ENCODE measurements at regions not wholly inside any gene's neighbourhood (a gene's known extent, or its start where the extent isn't known, plus 50 kb on each side); places are given as distances from the start of the nearest gene placed in this dataset.
A peak's percentile ranks its signal among the peaks of the same experiment; 100 is the strongest.

DNA sequence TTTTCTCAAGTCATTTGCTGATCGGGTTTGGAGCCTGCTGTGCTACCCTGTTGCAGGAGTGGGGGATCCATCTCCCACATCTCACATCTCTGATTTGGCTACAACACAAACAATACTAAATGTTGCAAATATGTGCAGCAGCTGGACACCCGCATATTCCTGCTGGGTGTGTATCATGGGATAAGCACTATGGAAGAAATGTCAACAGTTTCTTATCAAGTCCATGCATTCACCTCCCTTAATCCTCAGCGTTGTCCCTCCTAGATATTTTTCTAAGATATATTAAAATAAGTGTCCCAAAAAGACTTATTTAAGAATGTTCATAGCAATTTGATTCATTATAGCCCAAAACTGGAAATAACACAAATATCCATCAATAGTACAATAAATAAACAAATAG is 303.7 kb downstream of the TRIB2 start (continued):
- TF ChIP-seq, protein P1, sequence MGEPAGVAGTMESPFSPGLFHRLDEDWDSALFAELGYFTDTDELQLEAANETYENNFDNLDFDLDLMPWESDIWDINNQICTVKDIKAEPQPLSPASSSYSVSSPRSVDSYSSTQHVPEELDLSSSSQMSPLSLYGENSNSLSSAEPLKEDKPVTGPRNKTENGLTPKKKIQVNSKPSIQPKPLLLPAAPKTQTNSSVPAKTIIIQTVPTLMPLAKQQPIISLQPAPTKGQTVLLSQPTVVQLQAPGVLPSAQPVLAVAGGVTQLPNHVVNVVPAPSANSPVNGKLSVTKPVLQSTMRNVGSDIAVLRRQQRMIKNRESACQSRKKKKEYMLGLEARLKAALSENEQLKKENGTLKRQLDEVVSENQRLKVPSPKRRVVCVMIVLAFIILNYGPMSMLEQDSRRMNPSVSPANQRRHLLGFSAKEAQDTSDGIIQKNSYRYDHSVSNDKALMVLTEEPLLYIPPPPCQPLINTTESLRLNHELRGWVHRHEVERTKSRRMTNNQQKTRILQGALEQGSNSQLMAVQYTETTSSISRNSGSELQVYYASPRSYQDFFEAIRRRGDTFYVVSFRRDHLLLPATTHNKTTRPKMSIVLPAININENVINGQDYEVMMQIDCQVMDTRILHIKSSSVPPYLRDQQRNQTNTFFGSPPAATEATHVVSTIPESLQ (CRISPR knock-in tag; IDR thresholded peaks at IDR 0.05) = no peak
- TF ChIP-seq RFX1 (IDR thresholded peaks at IDR 0.05) (no peak), ZNF24 (IDR thresholded peaks at IDR 0.05) (no peak), ILF3 (IDR thresholded peaks at IDR 0.05; ENCODE audit: borderline replicate concordance) (no peak), TBP (optimal IDR thresholded peaks at IDR 0.05; ENCODE audit: low read depth, low read length) (no peak), SRSF1 (IDR thresholded peaks at IDR 0.05; ENCODE audit: low read depth, low read length) (no peak), CCNT2 (IDR thresholded peaks at IDR 0.05; ENCODE audit: borderline replicate concordance, extremely low read depth, insufficient read length, low read depth, low read length) (peak; percentile 48), DACH1 (IDR thresholded peaks at IDR 0.05; ENCODE audit: partially characterized antibody) (peak; percentile 30), COPS2 (conservative IDR thresholded peaks at IDR 0.05) (no peak), CBX1 (IDR thresholded peaks at IDR 0.05; ENCODE audit: low read depth) (no peak), SMARCA5 (IDR thresholded peaks at IDR 0.05) (no peak), POLR3G (IDR thresholded peaks at IDR 0.05; ENCODE audit: extremely low read depth, insufficient read length, insufficient replicate concordance) (no peak), POLR2AphosphoS2 (IDR thresholded peaks at IDR 0.05; ENCODE audit: low read length) (no peak), NFRKB (IDR thresholded peaks at IDR 0.05; ENCODE audit: low read depth) (no peak), BRD4 (IDR thresholded peaks at IDR 0.05) (no peak), PCBP1 (IDR thresholded peaks at IDR 0.05; ENCODE audit: low read depth, low read length, poor library complexity, severe bottlenecking) (no peak), ESRRA (IDR thresholded peaks at IDR 0.05; ENCODE audit: borderline replicate concordance, low read depth) (no peak), EZH2 (IDR thresholded peaks at IDR 0.05; ENCODE audit: borderline replicate concordance, low read depth, low read length) (no peak)
- TF ChIP-seq, protein P2, sequence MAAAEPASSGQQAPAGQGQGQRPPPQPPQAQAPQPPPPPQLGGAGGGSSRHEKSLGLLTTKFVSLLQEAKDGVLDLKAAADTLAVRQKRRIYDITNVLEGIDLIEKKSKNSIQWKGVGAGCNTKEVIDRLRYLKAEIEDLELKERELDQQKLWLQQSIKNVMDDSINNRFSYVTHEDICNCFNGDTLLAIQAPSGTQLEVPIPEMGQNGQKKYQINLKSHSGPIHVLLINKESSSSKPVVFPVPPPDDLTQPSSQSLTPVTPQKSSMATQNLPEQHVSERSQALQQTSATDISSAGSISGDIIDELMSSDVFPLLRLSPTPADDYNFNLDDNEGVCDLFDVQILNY (CRISPR knock-in tag; IDR thresholded peaks at IDR 0.05) = no peak
- TF ChIP-seq, protein P3, sequence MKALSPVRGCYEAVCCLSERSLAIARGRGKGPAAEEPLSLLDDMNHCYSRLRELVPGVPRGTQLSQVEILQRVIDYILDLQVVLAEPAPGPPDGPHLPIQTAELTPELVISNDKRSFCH (CRISPR knock-in tag; IDR thresholded peaks at IDR 0.05) = no peak
- TF ChIP-seq, protein P3 (tag; IDR thresholded peaks at IDR 0.05) = peak; percentile 28; the same call in 1 of the 2 replicates
- TF ChIP-seq, protein P4, sequence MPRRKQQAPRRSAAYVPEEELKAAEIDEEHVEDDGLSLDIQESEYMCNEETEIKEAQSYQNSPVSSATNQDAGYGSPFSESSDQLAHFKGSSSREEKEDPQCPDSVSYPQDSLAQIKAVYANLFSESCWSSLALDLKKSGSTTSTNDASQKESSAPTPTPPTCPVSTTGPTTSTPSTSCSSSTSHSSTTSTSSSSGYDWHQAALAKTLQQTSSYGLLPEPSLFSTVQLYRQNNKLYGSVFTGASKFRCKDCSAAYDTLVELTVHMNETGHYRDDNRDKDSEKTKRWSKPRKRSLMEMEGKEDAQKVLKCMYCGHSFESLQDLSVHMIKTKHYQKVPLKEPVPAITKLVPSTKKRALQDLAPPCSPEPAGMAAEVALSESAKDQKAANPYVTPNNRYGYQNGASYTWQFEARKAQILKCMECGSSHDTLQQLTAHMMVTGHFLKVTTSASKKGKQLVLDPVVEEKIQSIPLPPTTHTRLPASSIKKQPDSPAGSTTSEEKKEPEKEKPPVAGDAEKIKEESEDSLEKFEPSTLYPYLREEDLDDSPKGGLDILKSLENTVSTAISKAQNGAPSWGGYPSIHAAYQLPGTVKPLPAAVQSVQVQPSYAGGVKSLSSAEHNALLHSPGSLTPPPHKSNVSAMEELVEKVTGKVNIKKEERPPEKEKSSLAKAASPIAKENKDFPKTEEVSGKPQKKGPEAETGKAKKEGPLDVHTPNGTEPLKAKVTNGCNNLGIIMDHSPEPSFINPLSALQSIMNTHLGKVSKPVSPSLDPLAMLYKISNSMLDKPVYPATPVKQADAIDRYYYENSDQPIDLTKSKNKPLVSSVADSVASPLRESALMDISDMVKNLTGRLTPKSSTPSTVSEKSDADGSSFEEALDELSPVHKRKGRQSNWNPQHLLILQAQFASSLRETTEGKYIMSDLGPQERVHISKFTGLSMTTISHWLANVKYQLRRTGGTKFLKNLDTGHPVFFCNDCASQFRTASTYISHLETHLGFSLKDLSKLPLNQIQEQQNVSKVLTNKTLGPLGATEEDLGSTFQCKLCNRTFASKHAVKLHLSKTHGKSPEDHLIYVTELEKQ (CRISPR knock-in tag; IDR thresholded peaks at IDR 0.05) = no peak
- TF ChIP-seq, protein P5, sequence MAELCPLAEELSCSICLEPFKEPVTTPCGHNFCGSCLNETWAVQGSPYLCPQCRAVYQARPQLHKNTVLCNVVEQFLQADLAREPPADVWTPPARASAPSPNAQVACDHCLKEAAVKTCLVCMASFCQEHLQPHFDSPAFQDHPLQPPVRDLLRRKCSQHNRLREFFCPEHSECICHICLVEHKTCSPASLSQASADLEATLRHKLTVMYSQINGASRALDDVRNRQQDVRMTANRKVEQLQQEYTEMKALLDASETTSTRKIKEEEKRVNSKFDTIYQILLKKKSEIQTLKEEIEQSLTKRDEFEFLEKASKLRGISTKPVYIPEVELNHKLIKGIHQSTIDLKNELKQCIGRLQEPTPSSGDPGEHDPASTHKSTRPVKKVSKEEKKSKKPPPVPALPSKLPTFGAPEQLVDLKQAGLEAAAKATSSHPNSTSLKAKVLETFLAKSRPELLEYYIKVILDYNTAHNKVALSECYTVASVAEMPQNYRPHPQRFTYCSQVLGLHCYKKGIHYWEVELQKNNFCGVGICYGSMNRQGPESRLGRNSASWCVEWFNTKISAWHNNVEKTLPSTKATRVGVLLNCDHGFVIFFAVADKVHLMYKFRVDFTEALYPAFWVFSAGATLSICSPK (IDR thresholded peaks at IDR 0.05; ENCODE audit: borderline replicate concordance) = no peak
